ENCODE measurements at regions not wholly inside any gene's neighbourhood (a gene's known extent, or its start where the extent isn't known, plus 50 kb on each side); places are given as distances from the start of the nearest gene placed in this dataset.
"Not testable (repeated sequence)": the region's sequence is repeated elsewhere in the genome, so short reads cannot be mapped to it uniquely, and the experiment has no call there.

- H3K4me3 ChIP-seq (ENCODE audit: low read depth, low read length); in situ Hi-C loops (cut with HindIII; ENCODE audit: low sequenced_read_pairs): not testable (repeated sequence)
- peak; percentile 83 for DNase-seq (ENCODE audit: low read depth, low spot score)
Measured at GRCh38 chr3:125822175-125822574, 146.8 kb upstream of the ROPN1B start.

GRCh38 chr3:125831005-125831750, 137.8 kb upstream of the ROPN1B start:
- DNase-seq (ENCODE audit: low read depth, low spot score); H3K4me3 ChIP-seq (ENCODE audit: low read depth, low read length); in situ Hi-C loops (cut with HindIII; ENCODE audit: low sequenced_read_pairs): not testable (repeated sequence)

GRCh38 chr3:125835562-125835961, 133.4 kb upstream of the ROPN1B start:
- in situ Hi-C loops (cut with HindIII; ENCODE audit: low sequenced_read_pairs); DNase-seq (ENCODE audit: low read depth, low spot score); H3K4me3 ChIP-seq (ENCODE audit: low read depth, low read length): not testable (repeated sequence)

- peak; percentile 4 for DNase-seq (ENCODE audit: low read depth, low spot score)
- H3K4me3 ChIP-seq (ENCODE audit: low read depth, low read length); in situ Hi-C loops (cut with HindIII; ENCODE audit: low sequenced_read_pairs): not testable (repeated sequence)
Measured at GRCh38 chr3:125836011-125836551, 132.9 kb upstream of the ROPN1B start.

- H3K4me3 ChIP-seq (ENCODE audit: low read depth, low read length); in situ Hi-C loops (cut with HindIII; ENCODE audit: low sequenced_read_pairs); DNase-seq (ENCODE audit: low read depth, low spot score): not testable (repeated sequence)
Measured at GRCh38 chr3:125836786-125837185, 132.2 kb upstream of the ROPN1B start.

GRCh38 chr3:125838857-125839256, 130.1 kb upstream of the ROPN1B start:
- in situ Hi-C loops (cut with HindIII; ENCODE audit: low sequenced_read_pairs); DNase-seq (ENCODE audit: low read depth, low spot score); H3K4me3 ChIP-seq (ENCODE audit: low read depth, low read length): not testable (repeated sequence)

- in situ Hi-C loops (cut with HindIII; ENCODE audit: low sequenced_read_pairs); H3K4me3 ChIP-seq (ENCODE audit: low read depth, low read length); DNase-seq (ENCODE audit: low read depth, low spot score): not testable (repeated sequence)
Measured at GRCh38 chr3:125840465-125840864, 128.5 kb upstream of the ROPN1B start.

- H3K4me3 ChIP-seq (ENCODE audit: low read depth, low read length); DNase-seq (ENCODE audit: low read depth, low spot score); in situ Hi-C loops (cut with HindIII; ENCODE audit: low sequenced_read_pairs): not testable (repeated sequence)
Measured at GRCh38 chr3:125847966-125848365, 121.0 kb upstream of the ROPN1B start.

- in situ Hi-C loops (cut with HindIII; ENCODE audit: low sequenced_read_pairs); H3K4me3 ChIP-seq (ENCODE audit: low read depth, low read length); DNase-seq (ENCODE audit: low read depth, low spot score): not testable (repeated sequence)
Measured at GRCh38 chr3:125855006-125855405, 114.0 kb upstream of the ROPN1B start.

GRCh38 chr3:125860547-125860946, 108.4 kb upstream of the ROPN1B start:
- in situ Hi-C loops (cut with HindIII; ENCODE audit: low sequenced_read_pairs); DNase-seq (ENCODE audit: low read depth, low spot score); H3K4me3 ChIP-seq (ENCODE audit: low read depth, low read length): not testable (repeated sequence)
- peak; percentile 13 for TF ChIP-seq CTCF (IDR thresholded peaks at IDR 0.05; ENCODE audit: low read depth, low read length)

- H3K4me3 ChIP-seq (ENCODE audit: low read depth, low read length); DNase-seq (ENCODE audit: low read depth, low spot score); in situ Hi-C loops (cut with HindIII; ENCODE audit: low sequenced_read_pairs): not testable (repeated sequence)
Measured at GRCh38 chr3:125862841-125863254, 106.1 kb upstream of the ROPN1B start.

- in situ Hi-C loops (cut with HindIII; ENCODE audit: low sequenced_read_pairs); H3K4me3 ChIP-seq (ENCODE audit: low read depth, low read length); DNase-seq (ENCODE audit: low read depth, low spot score): not testable (repeated sequence)
Measured at GRCh38 chr3:125864532-125864931, 104.4 kb upstream of the ROPN1B start.

- in situ Hi-C loops (cut with HindIII; ENCODE audit: low sequenced_read_pairs); H3K4me3 ChIP-seq (ENCODE audit: low read depth, low read length): not testable (repeated sequence)
- peak; percentile 53 for DNase-seq (ENCODE audit: low read depth, low spot score)
Measured at GRCh38 chr3:125886006-125886405, 83.0 kb upstream of the ROPN1B start.

GRCh38 chr3:125899181-125899580, 69.8 kb upstream of the ROPN1B start:
- DNase-seq (ENCODE audit: low read depth, low spot score); in situ Hi-C loops (cut with HindIII; ENCODE audit: low sequenced_read_pairs); H3K4me3 ChIP-seq (ENCODE audit: low read depth, low read length): not testable (repeated sequence)

GRCh38 chr3:125901473-125901872, 67.5 kb upstream of the ROPN1B start:
- H3K4me3 ChIP-seq (ENCODE audit: low read depth, low read length); in situ Hi-C loops (cut with HindIII; ENCODE audit: low sequenced_read_pairs); DNase-seq (ENCODE audit: low read depth, low spot score): not testable (repeated sequence)

GRCh38 chr3:125903780-125904455, 65.1 kb upstream of the ROPN1B start:
- H3K4me3 ChIP-seq (ENCODE audit: low read depth, low read length); DNase-seq (ENCODE audit: low read depth, low spot score); in situ Hi-C loops (cut with HindIII; ENCODE audit: low sequenced_read_pairs): not testable (repeated sequence)

Data from astrocyte of the spinal cord (primary cell).